NCI-H1436 treated with DMSO at 0.1 percent for 48 hours (cell line): ENCODE measurements at regions not wholly inside any gene's neighbourhood (a gene's known extent, or its start where the extent isn't known, plus 50 kb on each side); places are given as distances from the start of the nearest gene placed in this dataset.
"Not testable (repeated sequence)": the region's sequence is repeated elsewhere in the genome, so short reads cannot be mapped to it uniquely, and the experiment has no call there.

Experiments used
- DNase-seq: peaks from one replicate; lab custom pipeline; 2025; lab: John Stamatoyannopoulos, UW

- no peak for DNase-seq
Measured at GRCh38 chr10:57336341-57336740, 931.4 kb downstream of the IPMK start.

GRCh38 chr10:57334523-57334922 lies 933.2 kb downstream of the IPMK start:
- DNase-seq, result no peak

GRCh38 chr10:57333880-57334279 lies 933.8 kb downstream of the IPMK start:
- no peak for DNase-seq

GRCh38 chr10:57321400-57321854 lies 946.3 kb downstream of the IPMK start:
- not testable (repeated sequence) for DNase-seq

GRCh38 chr10:57320416-57320815 lies 947.3 kb downstream of the IPMK start:
- no peak for DNase-seq

GRCh38 chr10:57314046-57314445 lies 953.0 kb upstream of the ZWINT start:
- DNase-seq, result no peak

GRCh38 chr10:57303566-57303965 lies 942.5 kb upstream of the ZWINT start:
- no peak for DNase-seq

GRCh38 chr10:57300718-57301117 lies 939.7 kb upstream of the ZWINT start:
- DNase-seq, result no peak

GRCh38 chr10:57294698-57295097 lies 933.6 kb upstream of the ZWINT start:
- no peak for DNase-seq

- no peak for DNase-seq
Measured at GRCh38 chr10:57288754-57289153, 927.7 kb upstream of the ZWINT start.

- no peak for DNase-seq
Measured at GRCh38 chr10:57262892-57263291, 901.8 kb upstream of the ZWINT start.

GRCh38 chr10:57260175-57260574 lies 899.1 kb upstream of the ZWINT start:
- no peak for DNase-seq

- no peak for DNase-seq
Measured at GRCh38 chr10:57249615-57250281, 888.7 kb upstream of the ZWINT start.

- no peak for DNase-seq
Measured at GRCh38 chr10:57247271-57247670, 886.2 kb upstream of the ZWINT start.

GRCh38 chr10:57225920-57226319 lies 864.9 kb upstream of the ZWINT start:
- DNase-seq, result no peak

- DNase-seq, result no peak
Measured at GRCh38 chr10:57224811-57225210, 863.8 kb upstream of the ZWINT start.

GRCh38 chr10:57222603-57223002 lies 861.5 kb upstream of the ZWINT start:
- DNase-seq, result no peak

GRCh38 chr10:57222129-57222528 lies 861.1 kb upstream of the ZWINT start:
- DNase-seq, result no peak

GRCh38 chr10:57221674-57222073 lies 860.6 kb upstream of the ZWINT start:
- DNase-seq, result no peak

GRCh38 chr10:57218382-57218781 lies 857.3 kb upstream of the ZWINT start:
- DNase-seq, result no peak

- no peak for DNase-seq
Measured at GRCh38 chr10:57202356-57202755, 841.3 kb upstream of the ZWINT start.

GRCh38 chr10:57188846-57189245 lies 827.8 kb upstream of the ZWINT start:
- no peak for DNase-seq

GRCh38 chr10:57186201-57186600 lies 825.1 kb upstream of the ZWINT start:
- no peak for DNase-seq

- DNase-seq, result no peak
Measured at GRCh38 chr10:57169597-57169996, 808.5 kb upstream of the ZWINT start.
